VCaP (cell line): ENCODE measurements at regions not wholly inside any gene's neighbourhood (a gene's known extent, or its start where the extent isn't known, plus 50 kb on each side); places are given as distances from the start of the nearest gene placed in this dataset.

Source experiments
- H3K27ac ChIP-seq: fragments of 450-650 bp; 2 replicates; pipeline ENCODE4 v1.5.1; 2017
- TF ChIP-seq, protein P1 (sequence below): fragments of 450-650 bp; conservative IDR thresholded peaks from 2 replicates; pipeline ENCODE4 v1.5.1; 2017; ENCODE audit warnings: mild to moderate bottlenecking, moderate library complexity

DNA sequence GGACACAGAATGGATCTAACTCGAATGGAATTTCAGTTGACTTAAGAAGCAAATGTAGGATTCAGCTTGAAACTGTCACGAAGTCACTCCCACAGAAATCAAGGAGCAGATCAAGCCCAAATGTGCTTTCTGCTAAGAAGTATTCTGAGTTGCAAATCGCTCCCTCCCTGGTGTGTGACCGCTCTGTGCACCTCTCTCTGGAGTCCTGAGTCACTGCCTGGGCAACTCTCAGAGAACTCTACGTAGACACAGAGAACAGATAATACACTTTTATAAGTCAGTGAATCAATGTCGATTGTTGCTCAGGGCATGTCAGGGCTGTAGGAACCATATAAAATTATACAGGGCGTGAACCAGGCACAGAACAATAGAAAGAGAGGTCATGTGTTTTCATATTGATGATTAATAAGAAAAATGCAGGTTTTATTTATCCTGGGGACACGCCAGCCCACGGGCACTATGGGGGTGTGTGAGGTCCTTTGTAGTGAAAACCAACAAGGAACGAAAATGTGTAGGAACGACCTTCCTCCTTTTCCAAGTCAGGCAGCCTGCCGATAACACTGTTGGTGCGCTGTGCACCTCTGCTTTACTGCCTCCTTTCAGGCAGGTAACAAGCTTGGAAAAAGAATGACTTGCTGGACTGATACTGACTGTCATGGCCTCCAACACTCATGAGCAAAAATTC lies 248.1 kb upstream of the FOXQ1 start:
- no peak overlapping the region for H3K27ac ChIP-seq
- TF ChIP-seq, protein P1, sequence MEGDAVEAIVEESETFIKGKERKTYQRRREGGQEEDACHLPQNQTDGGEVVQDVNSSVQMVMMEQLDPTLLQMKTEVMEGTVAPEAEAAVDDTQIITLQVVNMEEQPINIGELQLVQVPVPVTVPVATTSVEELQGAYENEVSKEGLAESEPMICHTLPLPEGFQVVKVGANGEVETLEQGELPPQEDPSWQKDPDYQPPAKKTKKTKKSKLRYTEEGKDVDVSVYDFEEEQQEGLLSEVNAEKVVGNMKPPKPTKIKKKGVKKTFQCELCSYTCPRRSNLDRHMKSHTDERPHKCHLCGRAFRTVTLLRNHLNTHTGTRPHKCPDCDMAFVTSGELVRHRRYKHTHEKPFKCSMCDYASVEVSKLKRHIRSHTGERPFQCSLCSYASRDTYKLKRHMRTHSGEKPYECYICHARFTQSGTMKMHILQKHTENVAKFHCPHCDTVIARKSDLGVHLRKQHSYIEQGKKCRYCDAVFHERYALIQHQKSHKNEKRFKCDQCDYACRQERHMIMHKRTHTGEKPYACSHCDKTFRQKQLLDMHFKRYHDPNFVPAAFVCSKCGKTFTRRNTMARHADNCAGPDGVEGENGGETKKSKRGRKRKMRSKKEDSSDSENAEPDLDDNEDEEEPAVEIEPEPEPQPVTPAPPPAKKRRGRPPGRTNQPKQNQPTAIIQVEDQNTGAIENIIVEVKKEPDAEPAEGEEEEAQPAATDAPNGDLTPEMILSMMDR: no peak

DNA sequence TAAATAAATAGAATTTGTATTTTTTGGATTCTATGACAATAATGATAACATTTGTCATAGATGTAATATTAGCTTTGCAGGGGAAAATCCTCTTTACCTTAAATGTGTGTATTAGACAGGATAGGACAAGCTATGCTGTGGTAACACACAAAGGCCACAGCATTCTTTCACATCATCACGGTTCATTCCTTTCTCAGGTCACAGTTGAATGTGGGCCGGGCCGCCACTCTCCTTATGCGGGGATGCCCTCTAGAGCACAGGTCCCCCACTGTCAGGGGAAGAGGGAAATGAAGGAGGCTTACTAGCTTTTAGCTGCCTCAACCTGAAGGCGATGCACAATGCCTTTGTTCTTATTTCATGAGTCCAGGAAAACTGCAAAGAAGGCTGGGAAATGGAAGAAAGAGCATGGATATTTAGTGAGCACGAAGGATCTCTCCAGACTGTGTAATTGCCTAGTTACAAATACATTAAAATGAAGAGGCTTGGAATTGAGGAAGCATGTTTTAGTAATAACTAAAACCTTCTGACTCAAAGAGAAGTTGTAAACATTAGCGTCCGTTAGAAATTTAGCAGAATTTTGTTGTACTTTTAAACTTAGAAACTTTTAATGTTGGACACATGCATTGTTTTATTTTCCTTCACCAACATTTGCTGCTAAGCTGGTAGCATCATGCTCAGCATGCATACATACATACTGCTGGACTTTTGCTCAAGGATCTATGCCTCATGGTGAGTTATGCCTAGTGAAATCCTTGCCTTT lies 248.9 kb upstream of the FOXQ1 start:
- no peak overlapping the region for H3K27ac ChIP-seq
- TF ChIP-seq, protein P1: no peak

DNA sequence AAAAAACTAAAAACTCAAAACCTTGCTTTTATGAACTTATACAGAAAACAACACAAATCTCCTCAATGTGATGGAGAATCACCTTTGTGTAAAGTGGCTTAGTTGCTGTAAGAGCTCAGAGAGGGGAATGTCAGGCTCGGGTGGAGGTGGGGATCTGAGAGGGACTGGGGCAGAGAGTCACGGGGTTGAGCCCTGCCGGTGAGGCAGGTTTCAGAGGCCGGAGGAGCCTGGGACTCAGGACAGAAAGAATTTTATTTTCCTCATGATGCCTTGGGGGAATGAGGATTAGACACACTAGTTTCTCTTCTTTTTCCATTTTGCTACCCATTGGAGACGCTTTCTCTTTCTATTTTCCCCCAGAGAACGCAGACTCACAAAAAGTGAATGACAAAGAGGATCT lies 252.3 kb upstream of the FOXQ1 start:
- TF ChIP-seq, protein P1: no peak

DNA sequence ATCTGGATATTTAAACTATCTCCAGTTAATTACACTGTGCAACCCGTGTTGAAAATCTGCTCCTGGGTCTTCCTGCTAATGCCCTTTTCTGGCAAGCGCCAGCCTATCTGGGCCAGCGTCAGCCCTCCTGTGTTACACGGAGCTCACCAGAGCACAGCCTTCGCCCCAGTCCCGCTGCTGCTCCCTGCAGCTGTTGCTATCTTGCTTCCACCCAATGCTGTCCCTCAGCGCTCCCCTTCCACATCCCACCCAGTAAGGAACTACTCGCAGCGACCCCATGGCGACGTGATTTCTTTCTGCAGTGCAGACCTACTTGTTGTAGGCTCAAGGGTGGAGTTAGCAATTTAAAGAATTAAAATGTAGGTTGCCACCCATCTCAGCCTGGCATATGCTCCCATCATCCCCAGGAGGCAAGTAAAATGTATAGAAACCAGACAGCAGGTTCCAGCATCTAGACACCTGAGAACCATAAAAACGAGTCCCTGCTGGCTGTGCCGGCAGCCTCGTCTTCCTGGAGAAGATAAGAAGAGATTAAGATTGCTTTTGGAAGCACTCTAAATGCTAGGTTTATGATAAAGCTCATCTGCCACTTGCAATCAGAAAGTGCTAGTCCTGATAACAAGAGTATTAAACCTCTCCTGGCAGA lies 254.3 kb upstream of the FOXQ1 start:
- TF ChIP-seq, protein P1: no peak

More for the DNA sequence above, 252.3 kb upstream of the FOXQ1 start:
- no peak overlapping the region for H3K27ac ChIP-seq

DNA sequence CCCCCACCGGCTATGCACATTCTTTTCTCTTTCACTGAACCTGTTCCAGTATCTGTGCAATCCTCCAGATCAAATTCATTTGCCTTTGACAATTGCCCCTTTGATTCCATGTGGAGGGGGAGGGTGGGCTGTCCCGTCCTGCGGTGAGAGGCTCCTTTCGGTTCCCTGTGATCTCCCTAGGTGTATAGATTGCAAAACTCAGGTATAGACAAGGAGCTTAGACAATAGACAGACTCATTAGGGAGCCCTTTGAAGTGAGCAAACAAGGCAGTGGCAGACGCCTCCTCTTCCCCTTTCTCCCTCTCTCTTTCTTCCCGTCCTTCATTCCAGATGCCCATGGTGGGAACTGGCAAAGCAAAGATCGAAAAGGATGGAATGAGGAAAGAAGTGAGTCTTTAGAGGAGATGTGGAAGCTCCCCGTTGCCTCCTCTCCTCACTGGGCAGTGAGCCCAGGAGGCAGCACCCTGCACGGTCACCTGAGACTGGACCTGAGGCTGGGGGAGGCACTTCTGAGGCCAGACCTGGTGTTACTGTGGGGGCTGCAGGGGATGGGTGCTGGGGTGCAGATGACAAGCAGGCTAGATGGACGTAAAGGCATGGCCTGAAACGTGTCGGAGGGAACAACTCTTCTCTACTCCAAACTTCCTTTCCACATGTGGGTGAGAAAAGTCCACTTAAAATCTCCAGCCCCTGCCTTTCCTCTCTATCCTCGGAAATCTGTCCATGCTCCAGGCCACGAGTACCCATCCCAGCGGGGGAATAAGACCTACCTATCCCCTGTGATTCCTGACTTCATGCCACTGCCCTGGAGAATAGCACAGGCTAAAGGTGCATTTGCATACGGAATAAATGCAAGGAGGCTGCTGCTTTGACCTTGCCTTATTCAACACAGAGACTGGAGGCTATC lies 256.6 kb upstream of the FOXQ1 start:
- H3K27ac ChIP-seq: no peak overlapping the region
- TF ChIP-seq, protein P1: no peak

More for the DNA sequence above, 254.3 kb upstream of the FOXQ1 start:
- no peak overlapping the region for H3K27ac ChIP-seq

DNA sequence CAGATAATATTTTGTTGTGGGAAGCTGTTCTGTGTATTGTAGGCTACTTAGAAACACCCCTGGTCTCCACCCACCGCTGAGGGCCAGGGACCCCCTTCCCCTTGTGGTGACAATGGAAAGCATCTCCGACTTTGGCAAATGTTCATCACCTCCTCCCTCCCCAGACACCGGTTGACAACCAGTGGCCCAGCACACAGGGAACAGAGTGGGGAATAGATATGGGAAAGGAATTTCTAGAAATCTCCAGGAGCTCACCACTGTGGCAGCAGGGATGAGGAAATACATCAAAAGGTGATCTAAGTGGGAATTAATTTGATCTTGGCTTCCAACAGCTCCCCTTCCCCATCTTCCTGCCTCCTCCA lies 257.3 kb upstream of the FOXQ1 start:
- no peak overlapping the region for H3K27ac ChIP-seq
- TF ChIP-seq, protein P1: no peak
